VCaP (cell line): ENCODE measurements at regions not wholly inside any gene's neighbourhood (a gene's known extent, or its start where the extent isn't known, plus 50 kb on each side); places are given as distances from the start of the nearest gene placed in this dataset.

ENCODE experiments used
- H3K27ac ChIP-seq: fragments of 450-650 bp; 2 replicates; pipeline ENCODE4 v1.5.1; 2017
- TF ChIP-seq, protein P1 (sequence below): fragments of 450-650 bp; conservative IDR thresholded peaks from 2 replicates; pipeline ENCODE4 v1.5.1; 2017; ENCODE audit warnings: mild to moderate bottlenecking, moderate library complexity

DNA sequence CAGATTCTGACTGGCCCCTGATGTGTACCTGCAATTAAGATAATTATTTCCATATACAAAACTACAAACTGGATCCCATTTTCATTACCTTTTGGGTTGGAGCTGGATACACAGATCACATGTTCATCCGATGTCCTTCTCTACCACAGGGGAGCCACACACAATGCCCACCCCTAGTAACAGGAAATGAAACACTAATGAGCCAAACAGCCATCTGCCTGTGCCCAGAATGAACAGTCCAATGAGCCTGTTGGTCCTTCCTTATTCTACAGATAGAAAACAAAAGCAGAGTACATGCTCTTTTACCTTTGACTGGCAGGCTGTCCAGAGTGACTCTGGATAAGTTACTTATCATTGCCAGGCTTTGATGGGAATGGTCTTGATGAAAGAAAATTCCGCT is 68.6 kb downstream of the SIPA1L2 start:
- TF ChIP-seq, protein P1, sequence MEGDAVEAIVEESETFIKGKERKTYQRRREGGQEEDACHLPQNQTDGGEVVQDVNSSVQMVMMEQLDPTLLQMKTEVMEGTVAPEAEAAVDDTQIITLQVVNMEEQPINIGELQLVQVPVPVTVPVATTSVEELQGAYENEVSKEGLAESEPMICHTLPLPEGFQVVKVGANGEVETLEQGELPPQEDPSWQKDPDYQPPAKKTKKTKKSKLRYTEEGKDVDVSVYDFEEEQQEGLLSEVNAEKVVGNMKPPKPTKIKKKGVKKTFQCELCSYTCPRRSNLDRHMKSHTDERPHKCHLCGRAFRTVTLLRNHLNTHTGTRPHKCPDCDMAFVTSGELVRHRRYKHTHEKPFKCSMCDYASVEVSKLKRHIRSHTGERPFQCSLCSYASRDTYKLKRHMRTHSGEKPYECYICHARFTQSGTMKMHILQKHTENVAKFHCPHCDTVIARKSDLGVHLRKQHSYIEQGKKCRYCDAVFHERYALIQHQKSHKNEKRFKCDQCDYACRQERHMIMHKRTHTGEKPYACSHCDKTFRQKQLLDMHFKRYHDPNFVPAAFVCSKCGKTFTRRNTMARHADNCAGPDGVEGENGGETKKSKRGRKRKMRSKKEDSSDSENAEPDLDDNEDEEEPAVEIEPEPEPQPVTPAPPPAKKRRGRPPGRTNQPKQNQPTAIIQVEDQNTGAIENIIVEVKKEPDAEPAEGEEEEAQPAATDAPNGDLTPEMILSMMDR, result no peak
- no peak overlapping the region for H3K27ac ChIP-seq

DNA sequence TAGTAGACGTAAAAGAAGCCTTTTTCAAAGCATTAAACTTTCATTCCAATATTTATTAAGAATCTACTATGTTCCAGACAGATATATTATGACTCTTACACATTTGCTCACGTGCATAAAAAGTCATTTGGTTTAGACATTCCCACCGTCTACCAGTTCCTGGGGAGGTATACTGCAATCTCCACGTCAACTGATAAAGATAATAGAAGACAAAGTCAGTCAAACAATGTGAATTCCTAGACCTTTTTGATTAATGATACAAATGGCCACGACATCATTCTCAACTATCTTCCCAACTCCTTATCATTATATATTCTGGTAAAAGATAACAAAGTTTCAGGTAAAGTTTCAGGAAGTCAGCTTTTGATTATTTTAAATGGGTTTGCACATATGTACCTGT is 69.0 kb downstream of the SIPA1L2 start:
- no peak overlapping the region for H3K27ac ChIP-seq
- TF ChIP-seq, protein P1, result no peak

DNA sequence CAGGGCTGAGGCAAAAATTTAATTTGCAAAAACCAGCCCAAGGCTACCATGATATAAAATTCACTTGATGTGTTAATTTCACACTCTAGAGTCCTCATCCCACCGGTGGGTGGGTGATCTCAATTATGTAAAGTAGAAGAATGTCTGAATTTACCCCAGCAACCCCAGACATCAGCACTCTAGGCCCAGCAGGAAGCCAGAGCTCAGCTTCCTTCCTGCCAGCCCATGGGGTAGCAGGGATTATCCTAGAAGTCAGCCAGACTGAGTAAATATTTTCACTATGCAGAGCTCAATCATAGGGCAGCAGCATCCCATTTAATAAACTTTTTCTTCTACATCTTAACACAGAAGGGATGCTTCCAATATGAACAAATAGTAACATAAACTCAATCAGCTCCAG is 71.0 kb downstream of the SIPA1L2 start:
- TF ChIP-seq, protein P1, result no peak
- no peak overlapping the region for H3K27ac ChIP-seq

DNA sequence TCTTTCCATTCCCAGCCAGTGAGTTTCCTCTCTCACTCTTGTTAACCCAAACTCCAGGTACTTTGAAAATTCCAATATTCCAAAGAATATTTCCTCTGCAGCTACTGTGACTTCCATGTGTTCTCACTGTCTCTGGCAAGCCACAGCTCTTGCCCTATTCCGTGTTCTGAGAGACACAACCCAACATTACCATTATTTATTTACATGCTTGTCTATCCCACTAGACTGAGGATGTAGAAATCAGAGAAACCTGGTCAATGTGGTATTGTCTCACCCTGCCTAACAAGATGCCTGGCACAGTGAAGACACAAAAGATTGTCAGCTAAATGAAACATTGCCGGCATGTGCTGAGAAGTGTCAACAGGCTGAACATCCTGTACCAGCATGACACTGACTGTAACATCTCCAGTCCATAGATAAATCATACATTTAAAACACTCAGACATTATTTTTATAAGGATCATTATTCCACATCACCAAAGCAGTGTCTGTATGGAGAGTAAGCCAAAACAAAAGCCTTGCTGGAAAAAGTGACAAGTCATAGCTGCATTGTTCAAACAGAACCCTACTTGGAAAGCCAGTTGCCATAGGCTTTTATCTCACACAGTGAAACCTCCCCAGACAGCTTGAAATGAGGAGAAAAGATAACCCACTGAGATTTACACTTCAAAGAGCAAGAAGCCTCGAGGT is 72.3 kb downstream of the SIPA1L2 start:
- TF ChIP-seq, protein P1, result no peak
- no peak overlapping the region for H3K27ac ChIP-seq

DNA sequence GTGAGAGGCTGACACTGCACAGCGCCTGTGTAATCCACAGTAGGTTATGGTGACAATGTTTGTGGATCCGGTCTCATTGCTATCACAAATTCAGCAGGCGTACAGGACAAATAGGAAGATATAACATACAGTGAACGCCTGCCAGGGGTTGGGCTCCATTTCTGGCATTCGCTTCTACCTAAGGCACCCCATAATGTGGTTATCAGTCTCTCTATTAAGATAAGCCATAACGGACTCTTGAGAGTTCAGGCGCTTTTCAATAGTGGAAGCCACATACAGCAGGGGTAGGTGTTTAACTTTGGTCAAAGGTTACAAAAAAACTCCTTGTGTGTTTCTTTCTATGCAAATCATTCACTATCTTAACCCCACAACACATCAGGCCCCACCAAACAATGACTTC is 72.8 kb downstream of the SIPA1L2 start:
- TF ChIP-seq, protein P1, result no peak
- H3K27ac ChIP-seq, result no peak overlapping the region

DNA sequence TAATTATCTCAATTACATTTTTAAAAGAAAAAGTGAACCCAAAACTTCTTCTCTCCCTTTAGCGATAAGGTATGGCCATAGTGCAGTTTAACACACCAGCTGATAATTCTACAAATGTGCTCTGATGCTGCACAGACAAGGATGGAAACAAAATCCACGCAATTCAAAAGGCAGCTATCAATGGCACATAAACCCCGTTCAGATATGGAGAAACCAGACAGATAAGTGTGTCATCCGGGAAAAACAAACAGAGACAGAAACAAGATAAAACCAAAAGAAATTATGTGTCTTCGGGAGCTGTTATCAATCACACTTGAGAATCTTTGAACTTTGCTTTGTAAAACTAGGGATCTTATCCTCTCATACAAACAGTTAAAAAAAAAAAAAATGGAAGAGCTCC is 73.6 kb downstream of the SIPA1L2 start:
- TF ChIP-seq, protein P1, result no peak
- H3K27ac ChIP-seq, result no peak overlapping the region

DNA sequence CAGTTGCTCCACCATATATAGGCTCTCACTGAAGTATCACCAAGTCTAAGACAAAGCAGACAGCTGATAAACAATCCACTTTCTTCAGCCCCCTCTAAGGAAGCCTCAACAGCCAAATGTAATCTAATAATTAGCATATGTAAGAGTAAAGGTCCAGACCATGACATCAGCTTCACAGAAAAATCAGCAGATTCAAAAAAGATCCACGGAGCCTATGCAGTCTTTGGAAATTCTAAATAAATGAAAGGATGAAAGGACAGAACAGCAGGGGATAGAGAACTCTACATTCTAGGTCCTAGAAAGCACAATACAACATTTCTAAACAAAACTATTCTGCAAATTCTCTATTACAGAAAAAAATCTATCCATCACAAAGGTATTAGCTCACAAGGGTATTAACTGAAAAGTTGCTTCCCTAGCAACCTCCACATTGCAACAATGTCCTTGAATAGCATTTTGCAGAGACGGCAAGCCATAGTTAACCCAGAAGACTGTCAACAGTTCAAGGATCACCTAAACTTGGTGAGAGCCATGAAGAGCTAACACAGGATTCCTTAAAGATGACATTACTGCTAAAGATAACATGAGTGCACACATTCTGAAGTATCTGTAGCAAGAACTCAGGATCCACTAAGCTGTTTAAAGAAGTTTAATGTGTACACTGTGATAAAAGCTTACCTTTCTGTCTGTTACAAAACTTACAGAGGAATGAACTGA is 74.3 kb downstream of the SIPA1L2 start:
- TF ChIP-seq, protein P1, result no peak
- no peak overlapping the region for H3K27ac ChIP-seq
